ENCODE measurements at regions not wholly inside any gene's neighbourhood (a gene's known extent, or its start where the extent isn't known, plus 50 kb on each side); places are given as distances from the start of the nearest gene placed in this dataset.

DNA sequence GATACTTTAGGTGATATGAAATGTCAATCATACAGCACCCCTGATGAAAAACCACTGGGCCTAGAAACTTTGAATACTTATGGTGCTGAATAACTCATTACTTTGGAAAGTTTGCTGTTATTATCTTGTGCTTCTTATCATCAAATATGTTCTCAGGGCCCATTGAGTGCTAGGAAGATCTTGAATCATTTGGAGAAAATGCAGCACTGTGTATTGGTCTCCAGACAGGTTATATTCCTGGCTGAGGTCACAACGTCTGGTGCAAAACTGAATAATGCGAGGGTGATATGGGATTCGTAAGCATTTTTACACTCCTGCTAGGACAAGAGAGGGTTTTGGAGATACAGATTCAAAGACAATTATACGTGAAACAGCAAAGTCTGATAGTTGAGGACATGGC lies 249.4 kb upstream of the TNC start:
- DNase-seq (ENCODE audit: low spot score) = no peak

GRCh38 chr9:115367780-115368525 lies 250.0 kb upstream of the TNC start:
- no peak for DNase-seq (ENCODE audit: low spot score)

- DNase-seq (ENCODE audit: low spot score) = peak; percentile 53
Measured at GRCh38 chr9:115369322-115369957, 251.5 kb upstream of the TNC start.

DNA sequence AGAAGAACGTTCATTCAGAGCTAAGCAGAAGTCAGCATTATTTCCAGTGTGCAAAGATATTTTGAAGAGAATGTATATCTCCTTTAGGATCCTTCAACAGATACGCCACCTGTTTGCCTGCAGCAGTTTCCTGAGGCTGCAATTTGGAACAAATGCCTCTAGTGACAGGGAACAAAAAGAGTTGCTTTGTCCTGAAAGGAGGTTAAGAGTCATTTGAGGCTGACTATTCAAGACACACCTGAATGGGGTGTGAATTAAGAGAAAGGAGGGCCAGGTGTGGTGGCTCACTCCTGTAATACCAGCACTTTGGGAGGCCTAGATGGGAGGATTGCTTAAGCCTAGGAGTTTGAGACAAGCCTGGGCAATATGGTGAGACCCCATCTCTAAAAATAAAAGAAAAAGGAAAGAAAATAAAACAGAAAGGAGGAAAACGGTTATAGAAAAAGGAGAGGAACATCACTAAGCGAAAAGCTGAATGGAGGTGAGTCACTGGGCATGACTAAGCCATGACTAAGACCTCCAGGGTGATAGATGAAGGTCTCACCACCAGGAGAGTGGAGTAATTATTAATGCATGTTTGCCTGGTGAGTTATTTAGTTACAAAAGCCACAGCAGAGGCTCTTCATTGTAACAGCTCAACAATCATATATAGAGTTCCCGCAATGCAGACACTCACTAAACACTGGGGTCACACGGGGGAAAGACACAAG lies 255.2 kb upstream of the TNC start:
- no peak for DNase-seq (ENCODE audit: low spot score)

DNA sequence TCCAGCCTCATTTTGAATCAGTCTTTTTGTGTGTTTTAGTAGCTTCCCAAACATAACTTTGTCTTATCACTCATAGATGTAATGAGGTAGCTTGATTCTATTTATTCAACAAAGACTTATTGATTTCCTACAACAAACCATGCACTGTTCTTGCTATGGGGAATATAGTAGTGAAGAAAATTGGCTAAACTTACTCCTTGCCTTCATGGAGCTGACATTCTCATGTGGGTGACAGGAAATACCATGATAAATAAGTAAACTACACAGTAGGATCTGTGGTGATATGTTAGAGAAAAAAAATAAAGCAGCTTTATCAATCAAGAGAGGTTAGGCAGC lies 255.7 kb upstream of the TNC start:
- DNase-seq (ENCODE audit: low spot score) = no peak

DNA sequence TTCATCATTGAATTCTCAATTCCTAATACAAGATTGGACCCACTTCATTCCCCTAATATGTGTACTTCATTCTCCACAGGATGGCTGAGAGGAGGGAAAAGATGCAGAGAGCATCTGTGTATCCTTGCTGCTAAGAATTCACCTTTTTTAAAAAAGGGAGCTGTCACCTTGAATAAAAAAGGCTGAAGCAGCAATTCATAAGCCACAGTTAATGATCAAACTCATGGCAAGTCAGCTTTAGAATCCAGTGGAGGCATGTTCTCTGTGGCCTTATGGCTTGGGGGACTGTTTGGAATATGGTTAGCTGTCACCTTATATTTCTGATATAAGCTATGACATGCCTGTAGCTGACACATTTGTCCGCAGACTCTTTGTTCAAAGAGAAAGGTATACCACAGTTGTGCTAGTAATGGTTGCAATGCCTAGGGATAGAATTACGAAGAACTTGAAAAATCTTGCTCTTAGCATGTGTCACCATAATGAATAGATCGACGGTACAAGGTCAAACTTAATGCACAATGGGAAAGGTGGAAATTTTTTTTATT lies 256.8 kb upstream of the TNC start:
- no peak for DNase-seq (ENCODE audit: low spot score)

- DNase-seq (ENCODE audit: low spot score) = no peak
Measured at GRCh38 chr9:115378241-115378640, 260.3 kb upstream of the TNC start.

GRCh38 chr9:115378758-115379157 lies 260.8 kb upstream of the TNC start:
- no peak for DNase-seq (ENCODE audit: low spot score)

DNA sequence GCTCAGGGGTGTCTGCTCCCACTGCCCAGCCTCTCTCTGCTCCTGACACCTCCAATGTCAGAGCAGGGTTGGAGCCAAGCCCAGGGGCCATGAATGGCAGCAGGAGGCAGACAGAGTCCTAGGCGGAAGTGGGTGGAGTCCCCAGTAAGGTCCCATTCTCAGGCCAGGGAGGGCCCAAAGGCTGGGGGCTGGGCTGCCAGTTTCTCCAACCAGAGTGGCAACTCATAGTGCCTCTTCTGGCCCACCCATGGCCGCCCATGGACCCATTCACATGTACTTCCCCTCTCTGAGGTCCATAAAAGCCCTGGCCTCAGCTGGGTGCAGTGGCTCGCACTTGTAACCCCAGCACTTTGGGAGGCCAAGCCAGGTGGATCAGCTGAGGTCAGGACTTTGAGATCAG lies 261.8 kb upstream of the TNC start:
- no peak for DNase-seq (ENCODE audit: low spot score)

- no peak for DNase-seq (ENCODE audit: low spot score)
Measured at GRCh38 chr9:115382865-115383264, 264.9 kb upstream of the TNC start.

DNA sequence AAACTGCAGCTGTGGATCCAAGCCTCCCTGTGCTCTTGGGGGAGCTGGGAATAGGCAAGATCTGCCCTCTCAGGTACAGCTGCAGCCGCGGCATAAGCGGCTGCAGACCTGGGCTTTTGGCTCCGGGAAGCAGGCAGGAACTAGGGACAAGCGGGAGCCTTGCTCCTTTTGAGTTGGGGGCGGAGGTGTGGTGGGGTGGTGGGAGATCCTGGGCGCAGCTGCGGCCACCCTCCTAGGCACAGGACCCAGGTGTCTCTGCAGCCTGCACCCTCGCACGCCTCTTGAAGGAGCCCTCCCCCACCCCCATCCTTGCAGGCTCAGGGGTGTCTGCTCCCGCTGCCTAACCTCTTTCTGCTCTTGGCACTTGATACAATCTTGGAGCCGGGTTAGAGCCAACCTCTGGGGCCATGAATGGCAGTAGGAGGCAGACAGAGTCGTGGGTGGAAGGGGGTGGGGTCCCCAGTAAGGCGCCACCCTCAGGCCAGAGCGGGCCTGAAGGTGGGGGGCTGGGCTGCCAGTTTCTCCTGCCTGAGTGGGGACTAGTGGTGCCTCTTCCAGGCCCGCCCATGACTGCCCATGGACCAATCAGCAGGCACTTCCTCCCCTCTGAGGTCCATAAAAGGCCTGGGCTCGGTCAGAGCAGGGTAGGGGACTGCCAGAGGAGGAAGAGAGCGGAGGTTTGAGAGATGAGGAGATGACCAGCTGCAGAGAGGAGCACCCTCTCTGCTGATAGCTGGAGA lies 267.6 kb upstream of the TNC start:
- DNase-seq (ENCODE audit: low spot score) = no peak

- DNase-seq (ENCODE audit: low spot score) = no peak
Measured at GRCh38 chr9:115386963-115387770, 269.2 kb upstream of the TNC start.

GRCh38 chr9:115391168-115391825 lies 273.3 kb upstream of the TNC start:
- DNase-seq (ENCODE audit: low spot score) = no peak

GRCh38 chr9:115393976-115394775 lies 276.2 kb upstream of the TNC start:
- no peak for DNase-seq (ENCODE audit: low spot score)

DNA sequence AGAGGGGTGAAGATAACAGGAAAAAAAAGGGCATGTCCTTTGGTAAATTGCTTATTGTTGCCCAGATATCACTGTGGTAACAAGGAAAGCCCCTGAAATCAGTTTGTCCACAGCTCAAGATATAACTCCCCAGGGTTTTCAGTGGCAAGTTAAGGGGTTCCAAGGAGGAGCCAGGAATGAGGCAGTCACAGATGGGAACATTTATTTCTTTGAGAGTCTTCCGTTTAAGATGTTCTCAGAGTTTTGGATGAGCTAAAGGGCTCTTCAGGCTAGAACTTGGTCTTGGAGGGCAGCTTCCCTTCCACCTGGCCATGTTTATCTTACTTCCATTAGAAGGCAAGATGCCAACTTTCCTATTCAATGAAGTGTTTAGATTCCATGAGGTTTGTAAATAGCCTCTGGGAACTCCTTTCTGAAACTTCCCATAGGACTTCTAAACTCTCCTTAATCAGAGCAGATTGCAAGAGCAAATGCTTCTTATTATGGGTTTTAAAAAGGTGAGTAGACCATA lies 277.6 kb upstream of the TNC start:
- no peak for DNase-seq (ENCODE audit: low spot score)

DNA sequence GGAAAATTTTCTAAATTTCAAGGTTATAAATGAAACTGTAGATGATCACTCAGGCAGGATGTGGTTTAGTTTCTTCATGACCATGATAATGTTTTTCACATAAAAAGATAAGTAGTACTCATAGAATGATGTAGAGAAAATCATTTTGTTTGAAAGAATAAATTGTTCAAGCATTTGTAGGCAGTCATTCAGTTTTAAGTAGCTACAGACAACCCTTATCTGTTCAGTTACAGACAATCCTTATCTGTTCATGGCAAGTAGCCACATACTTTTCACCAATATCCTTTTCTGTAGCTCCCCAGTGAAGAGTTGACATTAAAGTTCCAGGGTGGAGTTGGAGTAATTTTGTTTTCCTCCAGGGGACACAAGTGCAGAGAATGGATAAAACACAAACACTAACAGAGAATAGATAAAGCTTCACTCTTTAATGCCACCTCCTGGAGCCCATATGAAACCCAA lies 278.1 kb upstream of the TNC start:
- DNase-seq (ENCODE audit: low spot score) = no peak

DNA sequence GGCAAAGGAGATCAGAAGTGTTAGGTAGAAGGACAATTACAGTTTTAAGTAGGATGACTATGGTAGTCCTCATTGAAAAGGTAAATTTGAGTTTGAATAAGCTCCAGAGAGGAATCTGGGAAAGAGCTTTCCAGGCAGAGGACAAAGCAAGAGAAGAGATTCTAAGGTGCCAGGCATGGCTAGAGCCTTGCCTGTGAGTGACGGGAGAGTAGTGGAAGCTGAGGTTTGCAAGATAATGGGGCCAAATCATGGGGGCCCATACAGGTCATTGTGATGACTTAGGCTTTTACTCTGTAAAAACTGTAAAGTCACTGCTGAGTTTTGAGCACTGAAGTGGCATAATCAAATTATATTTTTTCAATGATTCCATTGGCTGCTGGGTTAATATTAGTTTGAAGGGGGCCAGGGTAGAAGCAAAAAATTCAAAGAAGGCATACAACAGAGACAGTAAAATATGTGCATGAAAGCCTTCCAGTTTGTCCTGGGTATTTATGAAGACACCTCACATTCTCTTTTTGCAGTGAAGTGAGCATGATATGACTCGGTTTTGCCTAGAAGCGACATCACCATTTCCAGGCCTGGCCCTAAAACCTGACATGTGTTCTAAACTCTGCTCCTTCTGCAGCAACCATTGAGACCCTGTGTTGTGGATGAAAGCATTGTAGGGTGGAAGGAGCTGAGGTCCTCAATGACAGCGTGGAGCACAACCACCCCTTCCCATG lies 279.8 kb upstream of the TNC start:
- no peak for DNase-seq (ENCODE audit: low spot score)

- DNase-seq (ENCODE audit: low spot score) = no peak
Measured at GRCh38 chr9:115398313-115398650, 280.3 kb upstream of the TNC start.

DNA sequence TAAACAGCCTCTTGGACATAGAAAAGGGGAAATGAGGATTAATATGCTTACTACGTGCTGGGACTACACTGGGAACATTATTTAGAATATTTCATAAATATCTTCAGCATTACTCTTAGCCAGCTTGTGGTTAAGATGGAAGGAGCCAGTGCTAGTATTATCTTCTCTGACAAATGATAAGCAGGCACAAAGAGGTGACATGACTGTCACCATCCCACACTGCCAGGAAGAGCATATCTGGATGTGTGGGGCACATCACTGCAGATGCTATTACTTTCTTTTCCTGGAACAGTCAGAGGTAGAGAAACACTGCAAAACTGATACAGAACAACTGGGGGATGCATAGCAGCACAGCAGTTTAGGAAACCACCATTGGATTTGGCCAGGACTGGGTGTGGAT lies 281.0 kb upstream of the TNC start:
- DNase-seq (ENCODE audit: low spot score) = no peak
